Lower lobe of right lung (tissue), 2 donors: ENCODE measurements at regions not wholly inside any gene's neighbourhood (a gene's known extent, or its start where the extent isn't known, plus 50 kb on each side); places are given as distances from the start of the nearest gene placed in this dataset.
"Not testable (repeated sequence)": the region's sequence is repeated elsewhere in the genome, so short reads cannot be mapped to it uniquely, and the experiment has no call there.

ENCODE experiments used
- ATAC-seq, 2 donors: fragments of 200-7000 bp; cut with Tn5 transposase; one replicate each; pipeline ENCODE4 v1.9.1; 2020 to 2022; ENCODE audit warnings: mild to moderate bottlenecking in 2 of 2, moderate library complexity in 2 of 2
- DNase-seq: peaks from one replicate; pipeline ENCODE4 v3.0.0-alpha.2; 2020
- H3K27ac ChIP-seq: fragments of 200-600 bp; one replicate; pipeline ENCODE4 v1.8.0; 2022
- H3K27me3 ChIP-seq: fragments of 200-600 bp; one replicate; pipeline ENCODE4 v1.8.0; 2022; ENCODE audit warnings: low read depth
- H3K36me3 ChIP-seq: fragments of 200-600 bp; one replicate; pipeline ENCODE4 v1.8.0; 2022; ENCODE audit warnings: mild to moderate bottlenecking
- H3K4me1 ChIP-seq: fragments of 200-600 bp; one replicate; pipeline ENCODE4 v1.8.0; 2022
- H3K4me3 ChIP-seq: fragments of 200-600 bp; one replicate; pipeline ENCODE4 v1.8.0; 2022; ENCODE audit warnings: mild to moderate bottlenecking
- H3K9me3 ChIP-seq: fragments of 200-600 bp; one replicate; pipeline ENCODE4 v1.8.0; 2022
- intact Hi-C: fragments of 100-400 bp; cut with DNase I; formaldehyde crosslinking; loops from one replicate; pipeline ENCODE4 v1.11.0; 2022
- TF ChIP-seq, protein P1 (sequence below): fragments of 200-600 bp; IDR thresholded peaks from one replicate; pipeline ENCODE4 v1.8.0; 2022; ENCODE audit warnings: antibody characterized with exemption, mild to moderate bottlenecking
- donor health status: DM: no; HTN: yes; CAD: no; lungs with severe emphysema.

DNA sequence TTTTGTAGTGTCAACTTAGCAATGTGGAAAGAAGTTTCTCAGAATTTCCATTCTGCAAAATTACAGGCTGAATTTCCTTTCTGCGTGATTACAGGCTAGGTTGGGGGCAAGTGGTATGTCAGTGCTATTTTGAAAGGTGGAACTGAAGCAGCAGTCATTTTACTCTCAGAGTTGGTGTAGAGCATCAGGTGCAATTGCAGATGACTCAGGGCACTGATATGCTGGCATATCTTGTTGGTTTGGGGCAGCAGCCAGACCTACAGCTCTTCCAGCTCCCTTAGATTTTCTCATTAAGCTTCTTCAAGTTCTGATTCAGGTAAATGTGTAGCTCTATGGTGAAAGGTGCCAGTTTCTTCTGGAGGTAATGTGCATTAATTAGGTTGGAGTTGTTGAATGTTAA lies 930.7 kb upstream of the PCDH10 start:
- ATAC-seq (no peak), DNase-seq (no peak)
- no peaks in the 10 kb centered on the region for H3K36me3 ChIP-seq
- H3K27ac ChIP-seq = no peak overlapping the region
- intact Hi-C loops = no loop called here
- H3K27me3 ChIP-seq = no peaks in the 10 kb centered on the region
- TF ChIP-seq, protein P1, sequence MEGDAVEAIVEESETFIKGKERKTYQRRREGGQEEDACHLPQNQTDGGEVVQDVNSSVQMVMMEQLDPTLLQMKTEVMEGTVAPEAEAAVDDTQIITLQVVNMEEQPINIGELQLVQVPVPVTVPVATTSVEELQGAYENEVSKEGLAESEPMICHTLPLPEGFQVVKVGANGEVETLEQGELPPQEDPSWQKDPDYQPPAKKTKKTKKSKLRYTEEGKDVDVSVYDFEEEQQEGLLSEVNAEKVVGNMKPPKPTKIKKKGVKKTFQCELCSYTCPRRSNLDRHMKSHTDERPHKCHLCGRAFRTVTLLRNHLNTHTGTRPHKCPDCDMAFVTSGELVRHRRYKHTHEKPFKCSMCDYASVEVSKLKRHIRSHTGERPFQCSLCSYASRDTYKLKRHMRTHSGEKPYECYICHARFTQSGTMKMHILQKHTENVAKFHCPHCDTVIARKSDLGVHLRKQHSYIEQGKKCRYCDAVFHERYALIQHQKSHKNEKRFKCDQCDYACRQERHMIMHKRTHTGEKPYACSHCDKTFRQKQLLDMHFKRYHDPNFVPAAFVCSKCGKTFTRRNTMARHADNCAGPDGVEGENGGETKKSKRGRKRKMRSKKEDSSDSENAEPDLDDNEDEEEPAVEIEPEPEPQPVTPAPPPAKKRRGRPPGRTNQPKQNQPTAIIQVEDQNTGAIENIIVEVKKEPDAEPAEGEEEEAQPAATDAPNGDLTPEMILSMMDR = no peak
- H3K9me3 ChIP-seq = no peaks in the 10 kb centered on the region
- no peaks in the 10 kb centered on the region for H3K4me1 ChIP-seq
- H3K4me3 ChIP-seq = no peak overlapping the region

DNA sequence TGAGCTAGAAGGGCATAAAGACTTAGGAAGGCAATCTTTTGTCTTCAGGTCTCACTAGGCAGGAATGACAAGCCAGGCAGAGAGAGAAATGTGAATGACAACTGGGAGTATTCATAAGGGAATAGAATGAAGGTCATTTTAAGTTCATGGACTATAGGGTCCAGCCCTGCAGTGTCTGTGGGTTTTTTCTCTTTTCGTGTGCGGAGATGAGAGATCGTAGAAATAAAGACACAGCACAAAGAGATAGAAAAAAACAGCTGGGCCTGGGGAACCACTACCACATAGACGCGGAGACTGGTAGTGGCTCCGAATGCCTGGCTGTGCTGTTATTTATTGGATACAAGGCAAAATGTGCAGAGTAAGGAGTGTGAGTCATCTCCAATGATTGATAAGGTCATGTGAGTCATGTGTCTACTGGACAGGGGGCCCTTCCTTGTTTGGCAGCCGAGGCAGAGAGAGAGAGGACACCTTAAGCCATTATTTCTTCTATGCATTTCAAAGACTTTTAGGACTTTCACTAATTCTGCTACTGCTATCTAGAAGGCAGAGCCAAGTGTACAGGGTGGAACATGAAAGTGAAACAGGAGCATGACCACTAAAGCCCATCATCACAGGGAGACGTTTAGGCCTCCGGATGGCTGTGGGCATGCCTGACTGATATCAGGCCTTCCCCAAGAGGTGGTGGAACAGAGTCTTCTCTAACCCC lies 921.8 kb upstream of the PCDH10 start:
- H3K27ac ChIP-seq = no peak overlapping the region
- TF ChIP-seq, protein P1 = no peak
- no peaks in the 10 kb centered on the region for H3K36me3 ChIP-seq
- no peak overlapping the region for H3K4me3 ChIP-seq
- ATAC-seq (no peak), DNase-seq (no peak)
- H3K4me1 ChIP-seq = no peaks in the 10 kb centered on the region
- H3K27me3 ChIP-seq = no peaks in the 10 kb centered on the region
- no peaks in the 10 kb centered on the region for H3K9me3 ChIP-seq
- intact Hi-C loops = no loop called here

DNA sequence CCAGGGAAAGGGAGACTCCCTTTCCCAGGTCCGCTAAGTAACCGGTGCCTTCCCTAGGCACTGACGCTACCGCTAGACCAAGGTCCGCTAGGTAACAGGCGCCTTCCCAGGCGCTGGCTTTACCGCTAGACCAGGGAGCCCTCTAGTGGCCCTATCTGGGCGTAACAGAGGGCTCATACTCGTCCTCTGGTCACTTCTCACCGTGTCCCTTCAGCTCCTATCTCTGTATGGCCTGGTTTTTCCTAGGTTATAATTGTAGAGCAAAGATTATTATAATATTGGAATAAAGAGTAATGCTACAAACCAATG lies 921.3 kb upstream of the PCDH10 start:
- TF ChIP-seq, protein P1 = peak; percentile 18
- H3K27ac ChIP-seq, H3K27me3 ChIP-seq, ATAC-seq, DNase-seq, H3K4me3 ChIP-seq, H3K9me3 ChIP-seq, intact Hi-C loops, H3K4me1 ChIP-seq, H3K36me3 ChIP-seq: not testable (repeated sequence)

DNA sequence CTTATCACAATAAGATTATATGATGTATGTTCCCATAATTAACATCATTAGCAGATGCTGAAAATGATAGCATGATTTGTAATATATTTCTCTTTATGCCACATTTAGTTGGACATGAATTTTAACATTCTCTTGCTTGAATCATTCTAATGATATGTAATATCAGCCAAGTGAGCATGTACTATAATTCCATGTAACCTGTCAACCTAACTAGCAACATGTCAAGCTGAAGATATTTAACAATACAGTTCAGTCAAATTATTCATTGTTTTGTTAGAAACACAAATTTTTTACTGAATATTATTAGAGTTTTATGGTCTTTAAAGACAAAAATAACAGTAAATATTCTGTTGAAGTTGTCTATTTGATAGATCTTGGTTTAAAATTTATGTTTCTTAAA lies 920.4 kb upstream of the PCDH10 start:
- intact Hi-C loops = no loop called here
- TF ChIP-seq, protein P1 = no peak
- Histone ChIP-seq H3K27ac (no peak overlapping the region), H3K27me3 (no peaks in the 10 kb centered on the region), H3K36me3 (no peaks in the 10 kb centered on the region), H3K9me3 (no peaks in the 10 kb centered on the region), H3K4me3 (no peak overlapping the region), H3K4me1 (no peaks in the 10 kb centered on the region)
- no peak for DNase-seq
- ATAC-seq = no peak

DNA sequence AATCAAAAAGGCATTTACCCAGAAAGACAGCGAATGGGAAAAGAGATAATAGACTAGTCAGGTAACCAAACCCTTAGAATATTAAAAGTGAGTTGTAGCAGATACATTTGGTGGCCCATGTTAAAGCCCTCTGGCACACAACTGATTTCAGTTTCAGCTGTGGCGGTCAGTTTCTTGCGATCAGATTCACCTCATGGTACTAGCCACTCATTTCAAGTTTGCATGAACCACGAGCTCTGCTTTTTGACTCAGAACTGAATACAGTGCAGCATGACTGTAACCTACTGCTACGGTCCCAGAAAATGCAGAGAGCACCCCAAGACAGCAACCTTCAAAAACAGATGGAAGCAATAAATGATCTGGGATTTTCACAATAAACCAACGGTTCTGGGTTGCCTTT lies 919.1 kb upstream of the PCDH10 start:
- H3K36me3 ChIP-seq = no peaks in the 10 kb centered on the region
- no peak overlapping the region for H3K4me3 ChIP-seq
- TF ChIP-seq, protein P1 = no peak
- no peak for ATAC-seq
- no peak for DNase-seq
- H3K27me3 ChIP-seq = no peaks in the 10 kb centered on the region
- intact Hi-C loops = no loop called here
- H3K9me3 ChIP-seq = no peaks in the 10 kb centered on the region
- H3K4me1 ChIP-seq = no peaks in the 10 kb centered on the region
- H3K27ac ChIP-seq = no peak overlapping the region
